ENCODE measurements at regions not wholly inside any gene's neighbourhood (a gene's known extent, or its start where the extent isn't known, plus 50 kb on each side); places are given as distances from the start of the nearest gene placed in this dataset.

DNA sequence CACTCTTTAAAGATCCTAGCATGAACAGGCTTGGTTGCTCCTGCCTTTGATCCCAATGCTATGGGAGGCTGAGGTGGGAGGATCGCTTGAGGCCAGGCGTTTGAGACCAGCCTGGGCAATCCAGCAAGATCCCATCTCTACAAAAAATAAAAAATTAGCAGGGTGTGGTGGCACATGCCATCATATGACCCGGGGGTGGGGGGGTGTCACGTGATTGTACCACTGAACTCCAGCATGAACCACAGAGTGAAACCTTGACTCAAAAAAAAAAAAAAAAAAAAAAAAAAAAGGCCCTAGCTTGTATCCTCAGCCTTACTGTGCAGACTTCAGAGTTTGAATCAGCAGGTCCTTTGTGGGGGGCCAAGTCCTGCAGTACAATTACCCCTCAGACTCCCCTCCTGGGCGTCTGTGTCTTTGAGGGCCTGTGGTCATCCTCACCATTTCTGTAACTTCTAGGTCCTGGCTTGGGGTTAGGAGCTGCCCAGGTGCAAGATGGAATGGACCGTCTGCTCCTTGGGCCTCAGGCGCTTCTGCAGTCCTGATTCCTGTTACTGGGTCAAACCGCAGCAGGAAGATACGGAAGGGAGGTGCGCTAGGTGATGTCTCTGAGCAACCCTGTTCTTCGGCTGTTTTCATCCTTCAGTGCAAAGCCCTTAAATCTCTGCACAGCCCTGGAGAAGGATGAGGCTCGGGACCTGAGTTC is 208.1 kb downstream of the CTTN start:
- Mint-ChIP-seq H3K27me3 (ENCODE audit: low read depth) (peaks cover 20% of the 10 kb centered on the region), H3K27ac (ENCODE audit: unreplicated experiment) (no peak overlapping the region), H3K36me3 (ENCODE audit: low read depth) (no peaks in the 10 kb centered on the region), H3K4me3 (ENCODE audit: unreplicated experiment) (no peak overlapping the region), H3K4me1 (ENCODE audit: low read depth) (peaks cover 16% of the 10 kb centered on the region), H3K9me3 (ENCODE audit: low read depth) (no peaks in the 10 kb centered on the region)
- DNase-seq (ENCODE audit: low spot score), result no peak
- TF ChIP-seq, protein P1, sequence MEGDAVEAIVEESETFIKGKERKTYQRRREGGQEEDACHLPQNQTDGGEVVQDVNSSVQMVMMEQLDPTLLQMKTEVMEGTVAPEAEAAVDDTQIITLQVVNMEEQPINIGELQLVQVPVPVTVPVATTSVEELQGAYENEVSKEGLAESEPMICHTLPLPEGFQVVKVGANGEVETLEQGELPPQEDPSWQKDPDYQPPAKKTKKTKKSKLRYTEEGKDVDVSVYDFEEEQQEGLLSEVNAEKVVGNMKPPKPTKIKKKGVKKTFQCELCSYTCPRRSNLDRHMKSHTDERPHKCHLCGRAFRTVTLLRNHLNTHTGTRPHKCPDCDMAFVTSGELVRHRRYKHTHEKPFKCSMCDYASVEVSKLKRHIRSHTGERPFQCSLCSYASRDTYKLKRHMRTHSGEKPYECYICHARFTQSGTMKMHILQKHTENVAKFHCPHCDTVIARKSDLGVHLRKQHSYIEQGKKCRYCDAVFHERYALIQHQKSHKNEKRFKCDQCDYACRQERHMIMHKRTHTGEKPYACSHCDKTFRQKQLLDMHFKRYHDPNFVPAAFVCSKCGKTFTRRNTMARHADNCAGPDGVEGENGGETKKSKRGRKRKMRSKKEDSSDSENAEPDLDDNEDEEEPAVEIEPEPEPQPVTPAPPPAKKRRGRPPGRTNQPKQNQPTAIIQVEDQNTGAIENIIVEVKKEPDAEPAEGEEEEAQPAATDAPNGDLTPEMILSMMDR (IDR thresholded peaks at IDR 0.05), result no peak

DNA sequence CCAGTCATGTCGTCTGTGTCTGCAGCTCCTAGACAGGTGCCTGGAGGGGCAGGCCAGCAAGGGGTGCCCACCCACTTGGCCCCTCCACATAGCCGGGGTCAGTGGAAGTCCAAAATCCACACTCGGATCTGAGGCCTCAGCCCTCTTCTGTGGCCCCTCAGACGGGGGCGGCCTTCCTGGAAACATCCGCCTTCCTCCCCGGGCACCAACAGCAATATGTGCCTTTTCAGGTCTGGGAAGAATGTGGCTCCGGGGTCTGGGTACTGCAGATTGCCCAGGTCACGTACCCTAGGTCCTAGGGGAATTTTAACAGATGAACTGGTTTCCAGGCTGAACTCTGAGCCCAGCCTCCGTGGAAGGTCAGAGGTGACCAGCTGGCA is 208.6 kb downstream of the CTTN start:
- Mint-ChIP-seq H3K9me3 (ENCODE audit: low read depth) (no peaks in the 10 kb centered on the region), H3K27me3 (ENCODE audit: low read depth) (peaks cover 21% of the 10 kb centered on the region), H3K4me1 (ENCODE audit: low read depth) (peaks cover 16% of the 10 kb centered on the region), H3K27ac (ENCODE audit: unreplicated experiment) (no peak overlapping the region), H3K4me3 (ENCODE audit: unreplicated experiment) (no peak overlapping the region), H3K36me3 (ENCODE audit: low read depth) (no peaks in the 10 kb centered on the region)
- DNase-seq (ENCODE audit: low spot score), result no peak
- TF ChIP-seq, protein P1 (IDR thresholded peaks at IDR 0.05), result no peak

DNA sequence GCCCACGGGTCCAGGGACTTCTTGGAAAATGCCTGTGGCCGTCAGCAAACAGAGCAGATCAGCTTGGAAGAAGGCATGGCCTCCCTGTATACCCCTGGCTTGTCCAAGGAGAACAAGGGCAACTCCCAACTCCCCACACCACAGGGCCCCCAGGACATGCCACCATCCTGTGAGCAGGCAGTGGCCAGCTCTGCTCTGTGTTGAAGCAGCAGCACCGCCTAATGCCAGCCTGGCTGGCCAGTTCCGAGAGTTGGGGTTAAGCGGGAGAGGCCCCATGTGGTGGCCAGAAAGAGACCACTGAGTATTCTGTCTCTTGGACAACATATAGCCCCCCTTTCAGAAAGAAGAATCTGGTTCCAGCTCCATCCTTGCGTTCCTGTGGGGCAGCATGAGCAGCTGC is 209.2 kb downstream of the CTTN start:
- H3K9me3 Mint-ChIP-seq (ENCODE audit: low read depth), result no peaks in the 10 kb centered on the region
- no peak overlapping the region for H3K27ac Mint-ChIP-seq (ENCODE audit: unreplicated experiment)
- H3K4me3 Mint-ChIP-seq (ENCODE audit: unreplicated experiment), result no peak overlapping the region
- peaks cover 20% of the 10 kb centered on the region for H3K27me3 Mint-ChIP-seq (ENCODE audit: low read depth)
- TF ChIP-seq, protein P1 (IDR thresholded peaks at IDR 0.05), result no peak
- DNase-seq (ENCODE audit: low spot score), result no peak
- H3K4me1 Mint-ChIP-seq (ENCODE audit: low read depth), result peaks cover 16% of the 10 kb centered on the region
- no peaks in the 10 kb centered on the region for H3K36me3 Mint-ChIP-seq (ENCODE audit: low read depth)

DNA sequence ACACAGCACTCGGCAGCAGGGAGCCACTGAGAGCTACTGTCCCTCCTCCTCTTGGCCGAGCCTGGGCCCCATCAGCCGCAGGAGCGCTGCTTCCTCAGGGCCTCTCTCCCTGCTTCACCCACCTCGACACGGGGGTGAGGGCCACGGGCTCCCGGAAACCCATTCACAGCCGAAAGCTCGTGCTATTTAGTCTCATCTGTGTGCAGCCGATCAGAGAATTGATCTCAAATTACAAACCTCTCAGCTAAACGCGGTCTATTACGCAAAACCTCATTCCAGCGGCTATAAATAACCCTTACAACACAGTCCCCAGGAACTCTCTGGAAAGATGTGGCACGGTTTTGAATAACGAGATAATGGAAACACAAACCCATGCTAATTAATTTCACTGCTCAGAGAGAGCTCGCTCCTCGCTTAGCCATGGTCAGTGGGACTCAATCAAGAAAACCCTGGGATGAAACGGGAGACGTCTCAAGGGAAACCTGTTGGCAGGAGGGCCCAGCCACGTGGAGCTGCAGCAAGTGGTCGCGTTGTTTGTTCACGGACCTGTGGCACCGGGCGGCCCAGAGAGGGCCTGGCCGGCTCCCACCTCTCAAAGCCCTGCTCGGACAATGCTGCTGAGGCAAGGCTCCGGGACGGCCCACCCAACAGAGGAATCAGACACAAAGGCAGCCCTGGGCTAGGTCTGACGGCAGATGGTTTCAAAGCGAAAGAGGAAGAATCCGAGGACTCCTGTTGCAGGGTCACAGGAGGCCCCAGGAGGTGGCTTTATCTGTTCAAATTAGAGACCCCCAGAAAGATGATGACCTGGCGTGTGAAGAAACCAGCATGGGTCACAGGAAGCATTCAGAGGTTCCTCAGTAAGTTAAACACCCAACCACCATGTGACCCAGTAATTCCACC is 210.5 kb downstream of the CTTN start:
- no peak for DNase-seq (ENCODE audit: low spot score)

More for the DNA sequence above, 210.5 kb downstream of the CTTN start:
- Mint-ChIP-seq H3K27me3 (ENCODE audit: low read depth) (peaks cover 24% of the 10 kb centered on the region), H3K27ac (ENCODE audit: unreplicated experiment) (no peak overlapping the region), H3K9me3 (ENCODE audit: low read depth) (no peaks in the 10 kb centered on the region), H3K4me1 (ENCODE audit: low read depth) (peaks cover 16% of the 10 kb centered on the region), H3K4me3 (ENCODE audit: unreplicated experiment) (no peak overlapping the region), H3K36me3 (ENCODE audit: low read depth) (no peaks in the 10 kb centered on the region)
- TF ChIP-seq, protein P1 (IDR thresholded peaks at IDR 0.05), result no peak

All from chondrocyte (in vitro differentiated cells).